Mucosa of stomach (tissue), 1 donor: ENCODE measurements at regions not wholly inside any gene's neighbourhood (a gene's known extent, or its start where the extent isn't known, plus 50 kb on each side); places are given as distances from the start of the nearest gene placed in this dataset.

ENCODE experiments used
- H3K27me3 ChIP-seq: one replicate; pipeline ENCODE4 v1.7.0; 2013; ENCODE audit warnings: mild to moderate bottlenecking, low read length; ENCODE audit not compliant: control insufficient read depth, insufficient read depth
- H3K36me3 ChIP-seq: one replicate; pipeline ENCODE4 v1.7.0; 2013; ENCODE audit warnings: low read length; ENCODE audit not compliant: control insufficient read depth, insufficient read depth
- H3K4me1 ChIP-seq: one replicate; pipeline ENCODE4 v1.7.0; 2013; ENCODE audit warnings: mild to moderate bottlenecking, low read length; ENCODE audit not compliant: control insufficient read depth, insufficient read depth
- H3K4me3 ChIP-seq: one replicate; pipeline ENCODE4 v1.7.0; 2013; ENCODE audit warnings: low read length
- H3K9ac ChIP-seq: one replicate; pipeline ENCODE4 v1.7.0; 2013; ENCODE audit warnings: mild to moderate bottlenecking, low read length, moderate library complexity
- H3K9me3 ChIP-seq: one replicate; pipeline ENCODE4 v1.7.0; 2013; ENCODE audit warnings: mild to moderate bottlenecking, low read length, moderate library complexity; ENCODE audit not compliant: control insufficient read depth
- donor health status: Pancreatic carcinoma.

DNA sequence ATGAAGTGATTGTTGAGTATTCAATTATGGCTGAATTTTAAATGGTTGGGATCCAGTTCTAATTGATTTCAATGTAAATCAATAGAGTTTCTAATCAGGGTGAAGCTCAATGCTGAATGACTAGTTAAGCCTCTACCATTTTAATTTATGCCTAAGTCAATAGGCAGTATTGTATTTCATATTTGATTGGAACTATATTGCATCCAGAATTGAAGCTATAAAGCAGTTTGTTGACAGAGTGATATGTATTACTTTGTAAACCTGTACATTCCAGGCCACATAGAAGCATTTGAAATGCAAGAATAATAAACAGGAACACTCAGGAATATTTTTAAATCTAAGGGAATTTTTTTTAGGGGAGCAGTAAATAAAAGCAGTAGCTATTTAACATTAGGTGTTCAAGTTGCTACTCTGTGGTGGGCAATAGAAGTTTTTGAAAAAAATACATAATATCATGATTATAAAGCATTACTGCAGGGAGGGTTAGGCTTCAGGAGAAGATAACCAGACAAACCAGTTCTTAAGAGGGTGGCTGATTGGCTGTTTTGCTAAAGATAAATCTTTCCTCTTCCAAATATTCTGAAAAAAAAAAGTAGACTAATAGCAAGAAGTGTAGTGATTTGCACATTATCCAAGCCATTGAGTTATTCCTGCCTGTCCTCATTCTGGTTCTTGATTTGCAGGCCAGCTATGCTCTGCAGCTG, 492.0 kb upstream of the MEF2C start:
- Histone ChIP-seq H3K36me3 (no peaks in the 10 kb centered on the region), H3K4me1 (no peaks in the 10 kb centered on the region), H3K27me3 (no peaks in the 10 kb centered on the region), H3K9me3 (no peaks in the 10 kb centered on the region), H3K4me3 (no peak overlapping the region), H3K9ac (no peak overlapping the region)

DNA sequence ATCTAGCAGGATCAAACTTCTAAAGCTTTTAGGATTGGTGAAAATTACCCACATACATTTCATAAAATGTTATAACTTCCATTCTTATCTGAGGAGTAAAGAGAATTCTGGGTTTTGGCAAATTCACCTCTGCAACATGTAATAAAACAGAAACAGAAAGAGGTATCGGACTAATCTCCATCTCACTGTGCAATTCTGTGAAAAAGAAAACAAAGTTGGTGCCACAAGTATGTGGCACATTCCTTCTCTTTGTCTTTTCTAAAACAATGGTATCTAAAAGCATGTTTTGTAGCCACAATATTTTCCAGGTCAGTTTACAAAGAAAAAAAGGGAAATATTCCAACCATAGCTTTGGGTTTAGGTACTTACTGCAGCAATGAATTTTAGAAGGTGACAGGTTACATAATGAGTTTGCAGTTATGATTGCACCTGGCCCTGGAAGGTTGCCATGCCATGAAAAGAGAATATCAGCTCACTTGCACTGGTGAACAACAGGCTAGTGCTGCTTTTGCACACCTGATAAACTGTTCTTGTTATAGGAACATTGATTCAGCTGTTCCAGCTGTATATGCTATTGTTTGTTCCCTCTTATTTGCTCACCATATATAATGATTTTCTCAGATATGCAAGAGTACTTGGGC, 491.3 kb upstream of the MEF2C start:
- Histone ChIP-seq H3K9ac (no peak overlapping the region), H3K4me1 (no peaks in the 10 kb centered on the region), H3K36me3 (no peaks in the 10 kb centered on the region), H3K9me3 (no peaks in the 10 kb centered on the region), H3K27me3 (no peaks in the 10 kb centered on the region), H3K4me3 (no peak overlapping the region)

DNA sequence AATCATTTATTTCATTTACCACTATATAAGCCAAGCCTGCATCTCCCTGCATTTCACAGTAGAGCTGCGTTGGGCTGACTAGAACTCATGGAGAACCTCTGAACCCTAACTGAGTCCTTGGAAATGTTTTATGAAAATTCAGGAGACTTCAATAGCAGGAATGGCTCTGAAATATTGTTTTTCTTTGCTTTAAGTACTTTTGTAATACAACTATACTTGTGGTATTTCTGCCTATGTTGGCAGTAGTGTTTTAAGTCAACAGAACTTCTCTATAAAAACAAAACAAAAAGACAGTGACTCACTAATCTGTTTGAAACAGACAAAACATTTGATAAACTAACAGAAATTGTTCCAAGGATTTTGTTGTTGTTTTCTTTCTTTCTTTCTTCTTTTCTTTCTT, 489.2 kb upstream of the MEF2C start:
- H3K9me3 ChIP-seq: no peaks in the 10 kb centered on the region
- no peaks in the 10 kb centered on the region for H3K27me3 ChIP-seq
- no peaks in the 10 kb centered on the region for H3K4me1 ChIP-seq
- no peaks in the 10 kb centered on the region for H3K36me3 ChIP-seq
- no peak overlapping the region for H3K4me3 ChIP-seq
- H3K9ac ChIP-seq: no peak overlapping the region

DNA sequence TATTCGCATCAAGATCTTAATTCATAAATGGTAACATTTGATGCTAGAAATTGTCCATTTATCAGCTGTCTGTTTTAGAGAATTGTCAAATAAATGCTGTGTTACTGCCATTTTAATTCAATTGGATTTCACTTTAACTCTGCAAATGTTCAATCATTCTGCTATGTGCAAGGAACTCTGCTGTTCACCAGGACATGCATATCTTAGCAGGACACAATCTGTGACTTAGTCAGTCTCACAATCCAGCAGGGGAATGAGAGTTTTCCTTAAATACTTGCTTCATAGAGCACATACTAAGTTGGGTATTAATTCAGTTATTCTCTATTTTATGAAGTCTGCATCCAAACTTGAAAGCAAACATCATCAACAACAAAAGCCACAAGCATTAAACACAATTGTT, 488.7 kb upstream of the MEF2C start:
- no peak overlapping the region for H3K4me3 ChIP-seq
- H3K36me3 ChIP-seq: no peaks in the 10 kb centered on the region
- H3K27me3 ChIP-seq: no peaks in the 10 kb centered on the region
- no peaks in the 10 kb centered on the region for H3K4me1 ChIP-seq
- no peaks in the 10 kb centered on the region for H3K9me3 ChIP-seq
- no peak overlapping the region for H3K9ac ChIP-seq

DNA sequence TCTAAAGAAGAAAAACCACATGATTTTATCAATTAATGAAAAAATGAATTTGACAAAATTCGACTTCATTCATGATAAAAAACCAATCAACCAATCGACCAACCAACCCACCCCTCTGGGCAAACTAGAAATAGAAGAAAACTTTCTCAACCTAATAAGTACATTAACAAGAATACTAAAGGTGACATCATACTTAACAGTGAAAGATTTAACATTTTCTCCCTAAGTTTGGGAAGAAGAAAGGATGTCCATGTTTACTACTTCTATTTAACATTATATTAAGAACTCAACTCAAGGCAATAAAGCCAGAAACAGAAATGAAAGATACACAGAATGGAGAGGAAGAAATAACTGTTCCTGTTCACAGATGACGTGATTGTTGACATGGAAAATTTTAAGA, 476.1 kb upstream of the MEF2C start:
- no peaks in the 10 kb centered on the region for H3K27me3 ChIP-seq
- H3K9ac ChIP-seq: no peak overlapping the region
- no peaks in the 10 kb centered on the region for H3K9me3 ChIP-seq
- H3K4me3 ChIP-seq: no peak overlapping the region
- H3K4me1 ChIP-seq: no peaks in the 10 kb centered on the region
- no peaks in the 10 kb centered on the region for H3K36me3 ChIP-seq

DNA sequence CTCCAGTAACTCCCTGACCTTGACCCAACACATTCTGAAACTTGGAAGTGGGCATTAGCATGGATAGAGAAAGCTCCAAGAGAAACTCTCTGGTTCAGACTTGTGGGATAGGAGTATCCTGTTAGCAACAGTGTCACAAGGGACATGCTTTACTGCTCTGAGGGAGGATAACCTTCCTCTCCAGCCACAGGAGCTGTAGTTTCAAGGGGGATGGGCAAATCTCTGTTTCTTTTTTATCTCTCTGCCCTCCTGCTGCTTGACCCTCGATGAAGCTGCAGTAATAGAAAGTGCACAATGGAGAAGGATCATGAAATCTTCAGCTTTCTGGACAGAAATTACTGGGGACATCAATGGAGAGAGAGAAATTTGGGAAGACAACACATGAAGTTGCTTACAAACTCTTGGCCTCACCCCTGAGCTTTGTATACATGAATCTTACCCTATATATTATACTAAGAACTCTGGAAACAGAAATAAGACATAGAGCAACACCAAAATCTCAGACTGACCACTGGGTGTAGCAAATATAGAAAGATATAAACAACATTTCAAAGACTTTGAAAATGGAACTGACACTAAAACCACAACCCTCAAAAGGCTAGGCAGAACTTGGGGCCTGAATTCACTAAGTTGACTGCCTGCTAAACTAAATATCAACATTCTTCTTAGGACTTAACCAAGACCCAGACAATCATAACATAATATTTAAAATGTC, 471.0 kb upstream of the MEF2C start:
- no peaks in the 10 kb centered on the region for H3K27me3 ChIP-seq
- no peak overlapping the region for H3K9ac ChIP-seq
- H3K9me3 ChIP-seq: no peaks in the 10 kb centered on the region
- H3K4me1 ChIP-seq: no peaks in the 10 kb centered on the region
- H3K4me3 ChIP-seq: no peak overlapping the region
- H3K36me3 ChIP-seq: no peaks in the 10 kb centered on the region

DNA sequence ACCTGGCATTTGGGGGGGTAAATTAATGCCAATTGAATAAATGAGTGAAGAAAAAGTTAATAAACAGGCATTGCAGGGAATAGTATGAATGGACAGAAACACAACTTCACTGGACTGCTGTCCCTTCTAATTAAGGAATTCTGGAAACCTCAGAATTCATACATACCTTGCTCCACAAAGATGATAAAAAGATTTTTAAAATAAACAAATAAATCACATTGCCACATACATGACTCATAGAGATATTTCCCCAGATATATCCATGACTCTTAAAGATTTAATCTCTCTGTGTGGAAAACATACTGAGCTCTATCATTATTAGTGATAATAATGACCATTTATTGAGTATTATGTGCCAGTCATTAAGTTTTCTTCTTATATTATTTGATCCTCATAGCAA, 469.0 kb upstream of the MEF2C start:
- Histone ChIP-seq H3K4me1 (no peaks in the 10 kb centered on the region), H3K27me3 (no peaks in the 10 kb centered on the region), H3K36me3 (no peaks in the 10 kb centered on the region), H3K9me3 (no peaks in the 10 kb centered on the region), H3K4me3 (no peak overlapping the region), H3K9ac (no peak overlapping the region)

DNA sequence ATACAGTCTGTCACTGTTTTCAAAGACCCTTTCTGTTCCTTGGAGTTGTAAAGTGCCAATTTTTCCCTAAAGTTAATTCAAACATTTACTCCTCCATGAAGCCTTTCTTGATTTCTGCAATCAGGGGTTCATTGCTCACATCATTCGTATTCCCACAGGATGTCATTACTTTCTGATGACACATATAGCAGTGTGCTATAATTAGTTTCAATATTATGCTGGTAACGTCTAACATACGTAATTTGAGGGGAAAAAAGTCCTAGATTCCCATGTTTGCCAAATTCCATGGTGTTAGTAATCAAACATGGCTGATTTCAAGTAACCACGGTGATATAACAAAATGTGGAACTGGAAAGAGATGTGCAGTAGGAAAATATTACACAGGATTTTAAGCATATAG, 468.2 kb upstream of the MEF2C start:
- H3K9ac ChIP-seq: no peak overlapping the region
- no peaks in the 10 kb centered on the region for H3K36me3 ChIP-seq
- H3K4me3 ChIP-seq: no peak overlapping the region
- no peaks in the 10 kb centered on the region for H3K4me1 ChIP-seq
- no peaks in the 10 kb centered on the region for H3K27me3 ChIP-seq
- H3K9me3 ChIP-seq: no peaks in the 10 kb centered on the region

DNA sequence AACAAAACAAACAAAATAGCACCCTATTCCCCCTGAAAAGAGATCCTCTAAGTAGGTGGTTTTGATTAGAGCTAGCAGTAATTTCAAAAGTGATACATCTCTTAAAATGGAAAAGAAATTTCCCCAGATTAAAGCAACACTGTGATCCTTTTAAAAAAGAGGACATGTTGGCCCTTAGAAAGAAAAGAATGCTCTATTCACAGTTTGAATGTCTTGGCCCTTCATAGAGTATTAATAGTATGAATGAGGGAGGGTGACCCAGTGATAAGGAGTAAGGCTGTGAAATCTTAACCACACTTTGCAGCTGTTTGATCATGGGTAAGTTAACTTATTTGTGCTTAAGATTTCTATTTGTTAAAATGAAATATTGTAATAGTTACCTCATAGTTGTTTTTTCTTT, 467.7 kb upstream of the MEF2C start:
- Histone ChIP-seq H3K9me3 (no peaks in the 10 kb centered on the region), H3K36me3 (no peaks in the 10 kb centered on the region), H3K9ac (no peak overlapping the region), H3K4me3 (no peak overlapping the region), H3K4me1 (no peaks in the 10 kb centered on the region), H3K27me3 (no peaks in the 10 kb centered on the region)

DNA sequence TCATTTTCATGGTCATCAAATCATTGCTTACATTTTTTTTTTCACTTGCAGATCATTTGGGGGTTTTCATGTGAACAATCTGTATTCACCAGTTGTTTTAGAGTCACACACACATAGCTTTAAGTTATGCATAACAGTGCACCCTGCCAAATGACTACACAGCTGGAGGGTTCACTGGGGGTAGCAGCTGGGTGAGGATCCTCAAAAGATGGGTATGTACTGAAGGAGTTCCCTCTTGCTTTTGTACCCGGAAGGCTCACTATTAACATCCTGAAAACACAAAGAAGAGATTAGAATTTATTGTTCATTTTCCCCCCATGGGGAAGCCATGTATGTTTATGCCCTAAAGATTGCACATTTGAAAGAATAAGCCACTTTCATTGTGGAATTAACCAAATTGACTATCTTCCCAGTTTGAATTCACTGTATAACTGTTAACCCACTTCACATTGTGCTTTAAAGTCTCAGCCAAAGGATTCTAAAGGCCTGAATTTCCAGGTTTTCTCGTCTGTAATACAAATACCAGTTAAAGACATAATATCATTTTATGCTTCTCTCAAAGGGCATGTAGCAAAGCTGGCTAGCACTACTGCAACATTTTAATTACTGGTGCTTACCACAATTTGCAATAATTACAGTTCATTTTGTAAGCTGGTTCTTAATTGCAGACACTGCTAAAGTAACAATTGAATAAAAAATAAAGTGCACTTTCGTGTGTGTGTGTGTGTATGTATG, 466.4 kb upstream of the MEF2C start:
- no peaks in the 10 kb centered on the region for H3K9me3 ChIP-seq
- no peak overlapping the region for H3K4me3 ChIP-seq
- H3K36me3 ChIP-seq: no peaks in the 10 kb centered on the region
- no peaks in the 10 kb centered on the region for H3K27me3 ChIP-seq
- H3K9ac ChIP-seq: no peak overlapping the region
- no peaks in the 10 kb centered on the region for H3K4me1 ChIP-seq

DNA sequence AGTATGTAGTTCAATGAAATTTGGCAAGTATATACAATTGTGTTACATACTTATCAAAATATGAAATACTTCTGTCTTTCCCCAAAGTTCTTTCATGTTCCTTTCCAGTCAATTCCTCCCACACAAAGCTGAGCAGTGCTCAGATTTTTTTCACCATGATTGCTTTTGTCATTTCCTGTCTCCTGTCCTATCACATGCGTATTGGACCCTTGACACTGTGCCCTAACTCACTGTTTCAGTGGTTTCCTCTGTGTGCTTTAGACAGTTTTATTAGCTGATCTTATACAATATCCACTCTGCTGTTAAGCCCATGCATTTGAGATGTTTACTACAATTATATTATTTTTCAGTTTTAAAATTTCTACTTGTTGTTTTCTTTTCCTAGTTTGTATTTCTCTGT, 463.6 kb upstream of the MEF2C start:
- no peaks in the 10 kb centered on the region for H3K36me3 ChIP-seq
- H3K9me3 ChIP-seq: no peaks in the 10 kb centered on the region
- no peaks in the 10 kb centered on the region for H3K4me1 ChIP-seq
- H3K4me3 ChIP-seq: no peak overlapping the region
- H3K27me3 ChIP-seq: no peaks in the 10 kb centered on the region
- no peak overlapping the region for H3K9ac ChIP-seq

DNA sequence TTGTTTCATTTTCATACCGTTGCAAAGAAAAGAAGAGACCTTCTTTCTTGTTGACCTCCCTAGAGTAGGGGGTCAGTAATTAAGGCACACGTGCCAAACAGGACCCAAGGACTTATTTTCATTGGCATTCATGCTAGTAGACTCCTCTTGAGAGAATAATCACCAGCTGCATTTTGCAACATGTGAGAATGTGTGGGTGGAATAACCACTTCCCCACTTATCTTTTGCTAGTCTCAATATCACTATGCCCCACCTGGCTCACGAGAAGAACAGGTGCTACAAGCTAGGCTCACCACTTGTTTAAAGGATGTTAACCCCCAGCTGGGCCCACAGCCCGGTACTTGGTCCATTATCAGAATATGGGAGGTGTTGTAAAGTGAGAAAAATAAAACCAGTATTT, 460.7 kb upstream of the MEF2C start:
- Histone ChIP-seq H3K4me3 (no peak overlapping the region), H3K9ac (no peak overlapping the region), H3K4me1 (no peaks in the 10 kb centered on the region), H3K9me3 (no peaks in the 10 kb centered on the region), H3K27me3 (no peaks in the 10 kb centered on the region), H3K36me3 (no peaks in the 10 kb centered on the region)
